ENCODE measurements at regions not wholly inside any gene's neighbourhood (a gene's known extent, or its start where the extent isn't known, plus 50 kb on each side); places are given as distances from the start of the nearest gene placed in this dataset.

GRCh38 chr7:17147409-17147808, 151.0 kb upstream of the AHR start:
- TF ChIP-seq CTCF (IDR thresholded peaks at IDR 0.05) (no peak), CEBPB (IDR thresholded peaks at IDR 0.05) (no peak), USF2 (IDR thresholded peaks at IDR 0.05) (no peak), RAD21 (conservative IDR thresholded peaks at IDR 0.05 in 1 of 2, IDR thresholded peaks at IDR 0.05 in 1 of 2) (no peak)
